Neuron (in vitro differentiated cells): ENCODE measurements at regions not wholly inside any gene's neighbourhood (a gene's known extent, or its start where the extent isn't known, plus 50 kb on each side); places are given as distances from the start of the nearest gene placed in this dataset.

Source experiments
- H2AFZ ChIP-seq: one replicate; pipeline ENCODE4 v1.6.1; 2013; ENCODE audit warnings: low read depth, mild to moderate bottlenecking, inconsistent platforms, low read length, moderate library complexity
- H3K27me3 ChIP-seq: one replicate; pipeline ENCODE4 v1.6.1; 2013; ENCODE audit warnings: low read length; ENCODE audit not compliant: insufficient read depth
- H3K36me3 ChIP-seq: one replicate; pipeline ENCODE4 v1.6.1; 2013; ENCODE audit warnings: low read length; ENCODE audit not compliant: insufficient read depth
- H3K4me1 ChIP-seq: one replicate; pipeline ENCODE4 v1.6.1; 2013; ENCODE audit warnings: low read length; ENCODE audit not compliant: insufficient read depth
- H3K4me3 ChIP-seq: 2 replicates; pipeline ENCODE4 v1.5.1; 2013; ENCODE audit warnings: mild to moderate bottlenecking, low read length, moderate library complexity
- H3K9me3 ChIP-seq: one replicate; pipeline ENCODE4 v1.6.1; 2013; ENCODE audit warnings: low read length

GRCh38 chr13:50203256-50203941, 188.2 kb downstream of the KCNRG start:
- Histone ChIP-seq H3K4me3 (no peak overlapping the region), H3K9me3 (no peaks in the 10 kb centered on the region), H3K4me1 (peaks cover 9% of the 10 kb centered on the region), H2AFZ (no peak overlapping the region), H3K27me3 (no peaks in the 10 kb centered on the region), H3K36me3 (no peaks in the 10 kb centered on the region)

GRCh38 chr13:50205581-50205980, 190.3 kb downstream of the KCNRG start:
- Histone ChIP-seq H3K36me3 (no peaks in the 10 kb centered on the region), H3K9me3 (no peaks in the 10 kb centered on the region), H3K4me1 (peaks cover 15% of the 10 kb centered on the region), H2AFZ (no peak overlapping the region), H3K4me3 (no peak overlapping the region), H3K27me3 (no peaks in the 10 kb centered on the region)

GRCh38 chr13:50208826-50209335, 193.6 kb downstream of the KCNRG start:
- Histone ChIP-seq H3K27me3 (no peaks in the 10 kb centered on the region), H3K4me1 (peaks cover 8% of the 10 kb centered on the region), H3K4me3 (peak overlapping the region; percentile 3), H2AFZ (peak overlapping the region; percentile 2), H3K36me3 (no peaks in the 10 kb centered on the region), H3K9me3 (no peaks in the 10 kb centered on the region)

- Histone ChIP-seq H3K27me3 (no peaks in the 10 kb centered on the region), H3K9me3 (no peaks in the 10 kb centered on the region), H2AFZ (no peak overlapping the region), H3K36me3 (no peaks in the 10 kb centered on the region), H3K4me3 (no peak overlapping the region), H3K4me1 (peaks cover 5% of the 10 kb centered on the region)
Measured at GRCh38 chr13:50209631-50210030, 194.4 kb downstream of the KCNRG start.

- H3K36me3 ChIP-seq, result no peaks in the 10 kb centered on the region
- H3K4me1 ChIP-seq, result peaks cover 5% of the 10 kb centered on the region
- no peaks in the 10 kb centered on the region for H3K9me3 ChIP-seq
- no peak overlapping the region for H3K4me3 ChIP-seq
- no peak overlapping the region for H2AFZ ChIP-seq
- no peaks in the 10 kb centered on the region for H3K27me3 ChIP-seq
Measured at GRCh38 chr13:50213526-50213925, 198.3 kb downstream of the KCNRG start.

- Histone ChIP-seq H3K4me3 (no peak overlapping the region), H3K9me3 (no peaks in the 10 kb centered on the region), H3K36me3 (no peaks in the 10 kb centered on the region), H3K27me3 (no peaks in the 10 kb centered on the region), H3K4me1 (no peaks in the 10 kb centered on the region), H2AFZ (no peak overlapping the region)
Measured at GRCh38 chr13:50214514-50214913, 199.3 kb downstream of the KCNRG start.

- H2AFZ ChIP-seq, result no peak overlapping the region
- no peaks in the 10 kb centered on the region for H3K27me3 ChIP-seq
- no peaks in the 10 kb centered on the region for H3K36me3 ChIP-seq
- H3K9me3 ChIP-seq, result no peaks in the 10 kb centered on the region
- no peaks in the 10 kb centered on the region for H3K4me1 ChIP-seq
- no peak overlapping the region for H3K4me3 ChIP-seq
Measured at GRCh38 chr13:50215399-50215798, 200.2 kb downstream of the KCNRG start.

- no peaks in the 10 kb centered on the region for H3K36me3 ChIP-seq
- H3K4me1 ChIP-seq, result peaks cover 9% of the 10 kb centered on the region
- H3K27me3 ChIP-seq, result no peaks in the 10 kb centered on the region
- no peak overlapping the region for H3K4me3 ChIP-seq
- no peak overlapping the region for H2AFZ ChIP-seq
- no peaks in the 10 kb centered on the region for H3K9me3 ChIP-seq
Measured at GRCh38 chr13:50219743-50220142, 204.5 kb downstream of the KCNRG start.

GRCh38 chr13:50220938-50221337, 205.7 kb downstream of the KCNRG start:
- H3K4me1 ChIP-seq, result peaks cover 9% of the 10 kb centered on the region
- H3K9me3 ChIP-seq, result no peaks in the 10 kb centered on the region
- H3K36me3 ChIP-seq, result no peaks in the 10 kb centered on the region
- no peaks in the 10 kb centered on the region for H3K27me3 ChIP-seq
- H2AFZ ChIP-seq, result no peak overlapping the region
- no peak overlapping the region for H3K4me3 ChIP-seq

- Histone ChIP-seq H2AFZ (no peak overlapping the region), H3K27me3 (no peaks in the 10 kb centered on the region), H3K4me3 (no peak overlapping the region), H3K4me1 (peaks cover 9% of the 10 kb centered on the region), H3K9me3 (peaks cover 2% of the 10 kb centered on the region), H3K36me3 (no peaks in the 10 kb centered on the region)
Measured at GRCh38 chr13:50222569-50223332, 207.5 kb downstream of the KCNRG start.

- H2AFZ ChIP-seq, result no peak overlapping the region
- H3K9me3 ChIP-seq, result peaks cover 2% of the 10 kb centered on the region
- no peak overlapping the region for H3K4me3 ChIP-seq
- H3K4me1 ChIP-seq, result peaks cover 9% of the 10 kb centered on the region
- no peaks in the 10 kb centered on the region for H3K27me3 ChIP-seq
- H3K36me3 ChIP-seq, result no peaks in the 10 kb centered on the region
Measured at GRCh38 chr13:50224534-50224933, 209.3 kb downstream of the KCNRG start.

GRCh38 chr13:50225193-50226155, 210.2 kb downstream of the KCNRG start:
- no peaks in the 10 kb centered on the region for H3K27me3 ChIP-seq
- H3K9me3 ChIP-seq, result peaks cover 2% of the 10 kb centered on the region
- H3K4me3 ChIP-seq, result no peak overlapping the region
- no peaks in the 10 kb centered on the region for H3K36me3 ChIP-seq
- H3K4me1 ChIP-seq, result peaks cover 9% of the 10 kb centered on the region
- H2AFZ ChIP-seq, result no peak overlapping the region
